Mucosa of rectum (tissue), 2 donors: ENCODE measurements at regions not wholly inside any gene's neighbourhood (a gene's known extent, or its start where the extent isn't known, plus 50 kb on each side); places are given as distances from the start of the nearest gene placed in this dataset.

Experiments
- H3K27ac ChIP-seq, 2 donors: one replicate each; pipeline ENCODE4 v1.7.0; 2013; ENCODE audit warnings: inconsistent platforms in 2 of 2, low read depth in 2 of 2, low read length in 2 of 2
- H3K27me3 ChIP-seq, 2 donors: one replicate each; pipeline ENCODE4 v1.7.0; 2013; ENCODE audit warnings: low read length in 2 of 2; ENCODE audit not compliant: control insufficient read depth in 2 of 2, insufficient read depth in 2 of 2
- H3K36me3 ChIP-seq, 2 donors: one replicate each; pipeline ENCODE4 v1.7.0; 2013; ENCODE audit warnings: low read length in 2 of 2; ENCODE audit not compliant: control insufficient read depth in 2 of 2, insufficient read depth in 2 of 2
- H3K4me1 ChIP-seq, 2 donors: one replicate each; pipeline ENCODE4 v1.7.0; 2013; ENCODE audit warnings: low read length in 2 of 2, mild to moderate bottlenecking in 1 of 2; ENCODE audit not compliant: control insufficient read depth in 2 of 2, insufficient read depth in 2 of 2
- H3K4me3 ChIP-seq, 2 donors: one replicate each; pipeline ENCODE4 v1.7.0; 2013; ENCODE audit warnings: low read length in 2 of 2
- H3K9ac ChIP-seq, 2 donors: one replicate each; pipeline ENCODE4 v1.7.0; 2013; ENCODE audit warnings: low read length in 2 of 2, low read depth in 1 of 2, mild to moderate bottlenecking in 1 of 2
- H3K9me3 ChIP-seq, 2 donors: one replicate each; pipeline ENCODE4 v1.7.0; 2013; ENCODE audit warnings: low read length in 2 of 2; ENCODE audit not compliant: control insufficient read depth in 2 of 2
- donor health status: healthy.
- donor health status: Normal muscosa, but diverticular disease.

DNA sequence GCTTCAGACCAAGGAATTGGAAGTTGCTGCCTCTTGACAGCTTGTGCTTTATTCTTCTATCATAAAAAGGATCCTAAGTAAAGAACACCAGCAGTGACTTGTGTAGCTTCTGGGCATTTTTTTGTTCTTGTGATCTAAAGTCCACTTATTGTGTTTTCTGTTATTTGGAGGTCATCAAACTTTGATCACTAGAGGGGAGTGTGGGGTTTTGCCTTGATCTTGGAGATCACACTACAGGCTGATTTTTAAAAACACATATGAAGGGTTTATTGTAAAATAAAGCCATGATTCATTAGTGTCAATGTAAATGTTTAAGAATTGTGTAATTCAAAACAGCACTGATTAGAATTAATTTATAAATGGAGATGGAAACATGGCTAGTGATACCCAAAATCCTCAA lies 328.7 kb upstream of the EDNRB start:
- Histone ChIP-seq H3K9ac (no peak overlapping the region), H3K4me3 (no peak overlapping the region), H3K36me3 (no peaks in the 10 kb centered on the region), H3K27ac (no peak overlapping the region), H3K9me3 (no peaks in the 10 kb centered on the region), H3K4me1 (no peaks in the 10 kb centered on the region), H3K27me3 (no peaks in the 10 kb centered on the region)

DNA sequence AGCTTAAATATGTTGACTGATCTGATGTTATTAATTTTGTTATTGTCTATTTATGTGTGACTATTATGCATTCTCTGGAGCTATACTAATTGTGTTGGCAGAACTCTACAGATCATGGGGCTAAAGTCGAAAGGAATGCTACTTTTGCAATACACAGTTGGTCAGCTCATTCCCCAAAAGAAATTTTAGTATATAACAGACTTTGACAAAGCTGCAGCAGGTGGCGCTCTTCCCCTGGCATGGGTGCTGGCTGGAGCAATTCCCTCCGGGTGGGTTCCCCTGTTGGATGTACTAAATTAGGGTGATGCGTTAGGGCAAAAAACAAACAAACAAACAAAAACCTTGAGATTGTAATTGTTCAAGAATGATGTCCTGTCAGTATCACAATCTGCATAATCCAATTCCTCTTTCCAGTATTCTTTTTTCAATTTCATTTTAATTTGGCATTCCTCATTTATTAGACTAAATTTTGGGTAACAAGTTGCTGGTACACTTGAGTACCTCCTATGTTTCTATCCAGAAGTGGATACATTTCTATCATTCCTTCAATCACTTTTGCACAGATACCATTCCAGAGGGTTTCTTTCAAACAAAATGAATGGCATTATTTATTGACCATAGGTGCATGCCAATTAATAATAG lies 322.8 kb upstream of the EDNRB start:
- no peaks in the 10 kb centered on the region for H3K9me3 ChIP-seq
- no peaks in the 10 kb centered on the region for H3K4me1 ChIP-seq

DNA sequence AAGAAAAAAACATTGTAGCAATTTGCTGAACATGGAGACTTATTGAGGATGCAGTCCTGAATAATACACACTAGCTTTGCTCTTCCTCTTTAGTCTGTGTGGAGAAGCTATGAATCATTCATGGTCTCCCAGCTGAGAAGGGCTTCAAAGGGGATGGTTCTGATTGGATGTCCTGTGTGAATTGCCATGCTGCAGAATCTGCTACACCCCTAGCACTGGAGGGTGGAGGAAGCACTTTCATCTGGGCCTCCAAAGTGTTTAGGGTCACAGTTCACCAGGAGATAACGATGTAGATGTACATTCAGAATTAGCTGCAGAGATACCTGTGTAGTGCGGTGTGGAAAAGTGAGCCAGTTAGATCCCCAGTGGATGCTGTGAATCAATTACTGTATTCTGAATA lies 321.1 kb upstream of the EDNRB start:
- H3K4me3 ChIP-seq: no peak overlapping the region
- H3K27me3 ChIP-seq: no peaks in the 10 kb centered on the region
- H3K4me1 ChIP-seq: no peaks in the 10 kb centered on the region
- no peaks in the 10 kb centered on the region for H3K36me3 ChIP-seq
- no peaks in the 10 kb centered on the region for H3K9me3 ChIP-seq
- H3K9ac ChIP-seq: no peak overlapping the region
- no peak overlapping the region for H3K27ac ChIP-seq

More for the DNA sequence above, 322.8 kb upstream of the EDNRB start:
- Histone ChIP-seq H3K27me3 (no peaks in the 10 kb centered on the region), H3K4me3 (no peak overlapping the region), H3K9ac (no peak overlapping the region), H3K27ac (no peak overlapping the region), H3K36me3 (no peaks in the 10 kb centered on the region)

DNA sequence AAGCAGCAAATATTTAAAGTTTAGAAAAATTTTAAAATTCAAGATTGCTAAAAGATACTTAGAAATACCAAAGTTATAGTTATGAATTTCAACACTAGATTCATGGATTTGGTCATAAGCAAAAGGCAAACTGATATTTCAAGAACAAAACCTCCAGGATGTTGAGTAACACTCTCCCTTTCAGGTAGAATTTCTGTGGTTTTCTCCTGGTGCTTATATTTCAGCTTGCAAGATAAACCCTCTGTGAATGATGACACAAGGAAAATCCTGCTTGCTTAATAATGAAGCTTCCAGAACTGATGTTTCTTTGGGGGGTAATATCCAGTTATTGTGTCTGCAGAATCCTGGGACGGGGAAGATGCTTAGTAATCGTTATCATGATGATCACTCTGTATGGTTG lies 320.3 kb upstream of the EDNRB start:
- H3K9ac ChIP-seq: no peak overlapping the region
- H3K36me3 ChIP-seq: no peaks in the 10 kb centered on the region
- no peaks in the 10 kb centered on the region for H3K9me3 ChIP-seq
- no peaks in the 10 kb centered on the region for H3K4me1 ChIP-seq
- no peak overlapping the region for H3K4me3 ChIP-seq
- H3K27me3 ChIP-seq: no peaks in the 10 kb centered on the region
- no peak overlapping the region for H3K27ac ChIP-seq

DNA sequence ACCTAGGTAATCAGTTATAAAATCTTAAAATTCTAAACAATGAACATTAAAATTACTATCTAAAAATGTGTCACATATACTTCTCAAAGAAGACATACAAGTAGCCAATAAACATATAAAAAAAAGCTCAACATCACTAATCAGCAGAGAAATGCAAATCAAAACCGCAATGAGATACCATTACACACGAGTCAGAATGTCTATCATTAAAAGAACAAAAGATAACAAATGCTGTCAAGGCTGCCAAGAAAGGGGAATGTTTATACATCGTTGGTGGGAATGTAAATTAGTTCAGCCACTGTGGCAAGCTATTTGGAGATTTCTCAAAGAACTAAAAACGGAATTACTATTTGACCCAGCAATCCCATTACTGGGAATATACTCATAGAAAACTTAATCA lies 310.3 kb upstream of the EDNRB start:
- no peaks in the 10 kb centered on the region for H3K9me3 ChIP-seq
- H3K27me3 ChIP-seq: no peaks in the 10 kb centered on the region
- H3K27ac ChIP-seq: no peak overlapping the region
- no peaks in the 10 kb centered on the region for H3K36me3 ChIP-seq
- H3K4me3 ChIP-seq: no peak overlapping the region
- no peaks in the 10 kb centered on the region for H3K4me1 ChIP-seq
- H3K9ac ChIP-seq: no peak overlapping the region

DNA sequence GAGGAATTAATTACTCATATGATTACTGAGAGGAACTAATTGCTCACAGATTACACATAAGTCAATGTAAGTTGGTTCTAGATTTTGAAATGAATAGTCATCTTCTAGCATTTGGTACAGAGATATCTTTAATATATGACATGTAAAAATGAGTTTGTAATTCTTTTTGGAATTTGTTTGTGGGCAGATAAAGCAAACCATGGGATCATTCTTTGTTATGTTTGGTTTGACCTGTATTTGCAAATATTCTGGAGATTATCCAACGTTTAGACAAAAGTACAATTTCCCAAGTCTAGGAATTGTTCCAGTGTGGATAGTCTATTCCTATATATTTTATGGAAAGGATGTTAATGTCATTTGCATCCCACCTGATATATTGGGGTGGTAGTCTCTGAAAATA lies 309.6 kb upstream of the EDNRB start:
- H3K27me3 ChIP-seq: no peaks in the 10 kb centered on the region
- H3K9ac ChIP-seq: no peak overlapping the region
- no peak overlapping the region for H3K4me3 ChIP-seq
- H3K4me1 ChIP-seq: no peaks in the 10 kb centered on the region
- H3K36me3 ChIP-seq: no peaks in the 10 kb centered on the region
- no peak overlapping the region for H3K27ac ChIP-seq
- H3K9me3 ChIP-seq: no peaks in the 10 kb centered on the region

DNA sequence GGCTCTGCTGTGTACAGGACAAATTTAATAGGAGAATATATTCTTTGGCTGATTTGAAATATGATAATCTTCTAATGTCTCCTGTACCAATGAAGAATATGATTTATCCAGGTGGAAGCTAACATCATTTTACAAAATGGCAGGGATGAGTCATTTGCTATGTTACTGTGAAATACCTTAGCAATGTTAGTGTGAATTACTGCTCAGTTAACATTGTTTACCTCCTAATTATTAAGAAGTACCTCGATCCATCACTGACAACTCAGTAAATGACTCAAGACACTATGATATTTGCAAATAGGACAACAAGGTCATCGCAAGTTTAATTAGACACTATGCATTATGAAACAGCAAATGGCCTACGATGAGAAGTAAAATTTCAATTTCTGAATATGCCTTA lies 309.1 kb upstream of the EDNRB start:
- Histone ChIP-seq H3K4me3 (no peak overlapping the region), H3K27ac (no peak overlapping the region), H3K9me3 (no peaks in the 10 kb centered on the region)

DNA sequence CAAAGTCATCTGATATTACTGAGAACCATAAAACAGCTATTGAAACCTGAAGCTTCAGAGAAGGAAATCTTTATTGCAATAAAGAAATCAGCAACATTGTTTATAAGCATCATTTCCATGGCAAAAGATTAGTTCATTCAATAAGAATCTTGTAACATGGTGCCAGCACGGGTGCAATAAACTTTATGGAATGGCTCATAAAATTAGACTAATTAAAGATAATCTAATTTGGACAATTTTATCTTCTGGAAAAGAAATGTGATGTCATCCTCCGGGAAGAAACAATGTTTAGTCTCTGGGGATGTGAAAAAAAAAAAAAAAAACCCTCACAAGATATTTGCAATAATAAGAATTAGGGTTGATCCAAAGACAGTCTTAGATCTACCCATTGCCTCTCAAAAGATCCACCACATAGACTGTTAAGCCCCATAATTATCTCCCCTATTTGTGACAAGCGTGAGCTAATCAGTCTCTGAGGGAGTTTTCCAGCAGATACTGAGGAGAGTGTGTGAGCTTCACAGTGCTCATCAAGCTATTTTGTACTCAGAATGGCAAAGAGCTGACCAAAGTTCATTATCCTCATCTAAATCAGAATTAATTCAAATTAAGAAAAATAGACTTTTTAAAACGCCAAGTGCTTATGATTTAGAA lies 297.0 kb upstream of the EDNRB start:
- Histone ChIP-seq H3K4me1 (no peaks in the 10 kb centered on the region), H3K36me3 (no peaks in the 10 kb centered on the region), H3K9me3 (no peaks in the 10 kb centered on the region), H3K9ac (no peak overlapping the region), H3K27ac (no peak overlapping the region), H3K4me3 (no peak overlapping the region), H3K27me3 (no peaks in the 10 kb centered on the region)

More for the DNA sequence above, 309.1 kb upstream of the EDNRB start:
- Histone ChIP-seq H3K9ac (no peak overlapping the region), H3K27me3 (no peaks in the 10 kb centered on the region), H3K4me1 (no peaks in the 10 kb centered on the region), H3K36me3 (no peaks in the 10 kb centered on the region)

DNA sequence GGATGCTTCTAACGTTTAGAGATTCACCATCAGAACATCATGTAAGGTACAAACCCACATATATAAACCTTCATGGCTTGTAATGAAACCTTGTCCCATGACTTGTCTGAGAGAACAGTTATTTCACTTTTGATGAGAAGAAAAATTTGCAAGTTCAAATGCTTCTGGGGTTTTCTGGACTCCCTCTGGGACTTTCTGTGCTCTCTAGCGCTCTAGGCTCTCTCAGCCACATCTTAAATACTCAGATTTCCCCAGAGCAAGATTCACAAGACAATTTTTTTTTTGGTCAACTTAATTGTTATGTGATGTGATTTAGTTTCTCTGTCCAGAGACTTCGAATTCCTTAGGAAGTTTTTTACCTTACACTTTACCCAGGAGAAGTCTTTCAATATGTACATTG lies 282.8 kb upstream of the EDNRB start:
- Histone ChIP-seq H3K9ac (no peak overlapping the region), H3K36me3 (no peaks in the 10 kb centered on the region), H3K4me1 (no peaks in the 10 kb centered on the region), H3K4me3 (no peak overlapping the region), H3K9me3 (no peaks in the 10 kb centered on the region), H3K27me3 (no peaks in the 10 kb centered on the region), H3K27ac (no peak overlapping the region)

DNA sequence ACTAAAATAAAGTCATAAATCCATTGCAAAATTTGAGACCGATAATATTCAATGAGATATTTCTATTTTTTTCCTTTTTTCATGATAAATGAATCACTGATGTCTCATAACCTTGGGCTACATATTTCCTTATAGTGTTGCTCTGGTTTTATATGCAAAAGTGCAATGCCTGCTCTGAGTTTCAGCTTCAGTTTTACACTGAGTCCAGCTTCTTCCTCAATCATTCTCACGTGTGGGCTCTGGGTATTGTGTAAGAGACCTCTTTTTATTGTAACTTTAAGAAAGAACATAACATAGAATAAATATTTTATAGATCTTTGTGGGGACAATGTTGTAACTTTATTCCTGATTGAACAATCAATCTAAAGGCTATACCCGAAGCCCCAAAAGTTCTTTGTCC lies 280.2 kb upstream of the EDNRB start:
- Histone ChIP-seq H3K4me3 (no peak overlapping the region), H3K9me3 (no peaks in the 10 kb centered on the region), H3K27me3 (no peaks in the 10 kb centered on the region), H3K4me1 (no peaks in the 10 kb centered on the region), H3K27ac (no peak overlapping the region), H3K9ac (no peak overlapping the region), H3K36me3 (no peaks in the 10 kb centered on the region)
